Stimulated activated CD4-positive, alpha-beta T cell treated with anti-CD3 and anti-CD28 coated beads, Interleukin-12 subunit alpha, Interleukin-12 subunit beta, amount 100 ng/mL, for 48 hours (primary cell): ENCODE measurements at regions not wholly inside any gene's neighbourhood (a gene's known extent, or its start where the extent isn't known, plus 50 kb on each side); places are given as distances from the start of the nearest gene placed in this dataset.
"Not testable (repeated sequence)": the region's sequence is repeated elsewhere in the genome, so short reads cannot be mapped to it uniquely, and the experiment has no call there.

Experiments used
- DNase-seq, 3 donors: peaks; one replicate each; pipeline ENCODE4 v3.0.0-alpha.2; 2020; ENCODE audit warnings: low read depth in 2 of 3, low spot score in 1 of 3

DNA sequence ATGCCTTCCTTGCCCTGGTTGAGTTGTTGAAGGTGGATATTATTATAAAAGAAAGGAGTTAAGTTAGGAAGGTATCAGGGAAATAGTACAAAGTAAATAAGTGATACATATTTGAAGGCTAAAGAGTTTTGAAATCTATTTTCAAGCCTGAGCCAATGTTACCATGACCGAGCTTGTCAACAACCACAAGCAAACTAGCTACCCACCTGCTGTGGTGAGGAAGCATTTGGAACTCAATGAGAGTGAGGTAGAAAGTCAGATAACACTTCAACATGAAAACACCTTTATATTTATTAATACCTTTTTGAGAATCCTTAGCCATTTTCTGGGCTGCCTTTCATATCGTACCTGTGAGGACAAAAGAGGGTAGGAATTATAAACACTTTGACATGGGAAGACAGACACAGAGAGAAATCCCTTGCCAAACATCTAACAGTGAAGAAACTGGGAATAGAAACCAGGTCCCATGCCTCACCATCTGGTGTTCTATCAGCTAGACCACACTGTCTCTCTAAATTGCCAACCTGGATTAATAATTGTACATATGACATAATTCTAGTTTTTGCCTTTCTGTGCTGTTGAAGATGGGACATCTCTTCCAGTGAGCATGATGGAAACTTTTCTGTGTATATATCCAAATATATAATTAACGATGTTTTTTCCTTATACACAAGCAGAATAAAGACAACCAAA is 606.4 kb upstream of the NR3C2 start:
- no peak for DNase-seq

DNA sequence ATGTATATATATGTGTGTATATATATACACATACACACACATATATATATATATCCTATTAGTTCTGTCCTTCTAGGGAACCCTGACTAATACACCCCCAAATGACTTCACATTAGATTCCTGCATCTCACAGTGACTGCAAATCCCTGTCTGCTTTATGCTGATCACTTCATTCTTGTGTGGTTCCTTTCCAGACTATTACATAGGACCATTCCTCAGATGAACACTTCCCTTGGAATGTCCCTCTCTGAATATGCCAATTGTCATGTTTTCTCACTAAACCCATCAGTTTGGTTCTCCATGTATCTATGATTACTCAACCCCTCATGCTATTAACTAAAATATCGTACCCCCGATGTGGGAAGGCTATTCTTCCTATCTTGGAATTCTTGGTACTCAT is 605.2 kb upstream of the NR3C2 start:
- DNase-seq, result no peak

DNA sequence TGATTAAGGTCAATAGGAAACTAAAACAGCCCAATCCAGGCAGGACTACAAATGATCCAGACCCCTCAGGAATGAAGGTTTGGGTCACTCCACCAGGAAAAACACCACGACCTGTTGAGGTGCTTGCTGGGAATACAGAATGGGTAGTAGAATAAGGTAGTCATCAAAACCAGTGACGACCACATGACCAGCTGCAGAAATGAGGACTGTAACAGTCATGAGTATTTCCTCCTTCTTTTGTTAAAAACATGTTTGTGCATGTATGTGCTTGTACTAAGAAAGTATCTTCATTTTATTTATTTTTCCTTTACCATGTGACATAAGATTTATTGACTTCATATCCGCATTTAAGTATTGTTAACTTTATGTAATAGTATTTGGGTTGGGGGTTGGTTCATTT is 603.5 kb upstream of the NR3C2 start:
- no peak for DNase-seq

DNA sequence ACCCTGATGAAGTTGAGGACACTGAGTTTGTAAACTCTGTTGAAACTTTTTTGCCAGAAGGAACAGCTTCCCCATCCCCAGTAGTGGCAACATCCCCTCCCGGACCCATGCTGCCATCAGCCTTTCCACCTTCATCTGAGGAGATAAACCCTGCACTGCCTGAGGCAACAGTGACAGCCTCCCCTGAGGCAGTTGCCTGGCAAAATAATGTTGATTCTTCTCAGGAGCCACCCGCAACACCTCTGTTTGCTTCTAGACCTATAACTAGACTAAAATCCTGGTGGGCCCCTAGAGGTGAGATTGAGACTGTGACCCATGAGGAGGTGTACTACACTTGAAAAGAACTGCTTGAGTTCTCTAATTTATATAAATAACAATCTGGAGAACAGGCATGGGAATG is 597.6 kb upstream of the NR3C2 start:
- DNase-seq, result not testable (repeated sequence)

DNA sequence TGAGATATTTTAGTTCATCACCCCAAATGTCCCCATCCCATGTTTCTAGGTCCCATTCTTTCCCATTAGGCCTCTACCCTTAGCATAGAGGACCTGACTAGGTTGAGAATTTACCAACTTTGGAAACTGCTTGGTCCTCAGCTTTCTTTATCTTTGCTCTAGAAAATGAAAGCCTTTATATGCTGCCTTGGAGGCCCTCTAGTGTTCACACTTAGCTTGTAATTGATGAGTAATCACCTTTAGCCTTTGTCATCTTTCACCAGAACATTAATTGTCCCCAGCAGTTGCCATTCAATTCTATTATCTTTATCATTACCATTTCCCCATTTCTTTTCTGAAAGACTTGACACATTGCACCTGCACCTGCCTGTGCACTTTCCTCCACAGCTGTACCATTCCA is 589.2 kb upstream of the NR3C2 start:
- no peak for DNase-seq

DNA sequence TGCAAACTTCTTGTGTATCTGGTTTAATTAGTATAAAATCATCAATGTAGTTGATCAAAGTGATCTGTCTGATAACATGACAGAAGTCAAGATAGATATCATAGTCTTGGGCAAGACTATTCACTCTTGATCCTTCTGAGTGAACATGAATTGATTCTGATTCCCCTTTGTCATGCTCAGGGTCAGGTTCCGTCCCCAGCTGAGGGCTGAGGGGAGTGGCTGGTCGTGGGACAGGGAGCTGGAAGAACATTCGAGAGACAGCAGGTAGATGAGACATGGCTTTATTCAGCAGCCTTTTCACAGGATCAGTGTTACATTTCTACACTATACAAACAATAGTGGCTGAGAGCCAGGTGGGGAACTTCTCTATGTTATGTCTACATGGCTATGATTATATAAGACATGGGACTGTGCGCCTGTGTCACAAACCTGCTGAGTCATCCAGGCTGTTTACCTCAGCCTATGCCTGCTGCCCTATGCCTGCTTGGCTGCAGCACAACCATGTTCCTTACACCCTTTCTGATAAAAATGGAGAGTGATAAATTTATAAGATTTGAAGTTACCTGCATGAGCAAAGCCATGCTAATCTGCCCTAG is 586.9 kb upstream of the NR3C2 start:
- no peak for DNase-seq

DNA sequence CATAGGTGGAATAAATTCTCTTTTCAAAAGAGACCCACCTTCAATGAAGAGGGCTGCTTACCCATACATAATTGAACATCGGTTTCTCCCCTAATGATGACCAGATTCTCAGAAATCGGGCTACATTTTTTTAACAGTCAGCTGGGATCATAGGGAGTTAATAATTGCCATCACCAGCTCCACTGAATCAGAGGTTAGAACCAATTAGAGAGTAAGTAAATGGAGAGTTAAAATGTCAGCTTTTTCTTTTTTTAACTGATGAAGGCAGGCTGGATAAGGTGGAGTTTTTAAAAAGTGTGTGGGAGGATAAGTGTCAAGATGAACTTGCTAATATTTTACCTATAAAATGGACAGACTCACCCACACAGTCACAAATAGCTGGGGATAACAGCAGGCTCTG is 584.5 kb upstream of the NR3C2 start:
- no peak for DNase-seq

DNA sequence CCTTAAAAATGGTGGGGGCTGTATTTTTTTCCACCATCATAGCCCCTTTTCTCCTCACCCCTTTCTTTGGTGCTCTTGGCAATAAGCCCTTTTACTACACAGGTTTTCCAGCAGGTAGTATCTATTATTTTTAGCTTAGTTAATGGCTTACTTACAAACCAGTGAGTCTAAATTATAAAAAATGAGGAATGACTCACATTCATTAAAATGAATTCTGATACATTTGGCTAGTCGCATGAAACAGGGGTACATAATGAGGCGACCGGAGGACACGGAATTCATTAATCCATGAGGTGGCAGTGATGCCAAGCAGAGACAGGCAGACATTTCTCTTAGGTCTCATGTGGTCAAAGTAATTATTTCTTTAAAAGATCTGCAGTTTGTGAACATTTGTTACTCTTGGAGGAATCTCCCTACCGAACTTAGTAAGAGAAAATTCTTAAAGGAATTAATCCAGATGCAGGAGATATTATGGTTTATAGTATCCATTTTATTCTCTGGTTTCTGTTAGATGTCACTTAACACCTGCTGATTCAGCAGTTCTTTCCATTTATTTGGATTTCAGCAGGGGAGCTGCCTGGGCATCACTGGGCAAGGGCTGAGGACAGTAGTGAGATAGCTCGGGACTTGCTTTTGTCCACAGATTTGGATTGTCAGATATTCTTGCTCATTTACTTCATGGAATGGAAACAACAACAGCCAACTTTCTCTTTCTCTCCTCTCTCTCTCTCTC is 575.0 kb upstream of the NR3C2 start:
- no peak for DNase-seq

DNA sequence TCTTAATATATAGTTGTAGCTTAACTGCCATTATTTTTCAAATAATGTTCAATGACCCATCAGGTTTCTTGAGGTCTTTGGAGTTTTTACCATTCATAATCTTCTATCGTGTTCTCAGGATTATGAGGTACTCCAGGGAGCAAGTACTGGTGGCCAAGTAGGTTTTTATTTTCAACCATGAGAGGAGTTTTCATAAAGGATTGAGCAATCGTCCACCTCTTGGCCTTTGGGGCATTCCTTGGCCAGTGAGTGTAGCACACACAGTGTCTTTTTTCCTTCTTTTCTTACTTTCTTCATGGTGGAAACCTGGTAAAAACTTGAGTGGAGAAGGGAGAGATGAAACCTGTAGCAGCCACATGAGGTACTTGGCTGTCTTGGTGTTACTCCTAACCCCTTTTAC is 567.0 kb upstream of the NR3C2 start:
- no peak for DNase-seq

DNA sequence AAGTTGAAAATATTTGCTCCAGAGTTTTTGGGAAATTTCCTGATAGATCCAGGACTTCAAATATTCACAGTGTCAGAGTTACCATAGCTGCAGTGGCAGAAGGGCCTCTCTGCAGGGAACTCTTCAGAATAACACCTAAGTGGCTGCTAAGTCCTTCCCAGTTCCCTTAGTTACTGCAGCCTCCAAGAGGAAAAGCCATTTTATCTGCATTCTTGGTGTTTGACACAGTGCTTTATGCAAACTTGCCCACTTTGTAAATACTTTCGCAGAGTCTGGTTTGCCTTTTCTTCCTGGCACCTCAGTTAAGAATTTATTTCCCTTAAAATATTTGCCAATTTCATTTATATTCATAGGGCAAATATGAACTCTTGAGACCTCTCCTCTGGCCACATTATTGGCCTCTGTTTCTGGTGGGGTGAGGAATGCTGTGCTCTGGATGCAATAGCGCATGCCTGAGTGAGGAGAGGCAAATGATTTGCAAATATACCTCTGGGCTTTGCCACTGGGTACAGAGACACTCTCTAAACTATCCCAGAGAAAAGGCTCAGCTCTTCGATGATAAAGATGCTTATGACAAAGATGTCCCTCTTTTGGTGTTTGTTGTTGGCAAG is 566.3 kb upstream of the NR3C2 start:
- no peak for DNase-seq

DNA sequence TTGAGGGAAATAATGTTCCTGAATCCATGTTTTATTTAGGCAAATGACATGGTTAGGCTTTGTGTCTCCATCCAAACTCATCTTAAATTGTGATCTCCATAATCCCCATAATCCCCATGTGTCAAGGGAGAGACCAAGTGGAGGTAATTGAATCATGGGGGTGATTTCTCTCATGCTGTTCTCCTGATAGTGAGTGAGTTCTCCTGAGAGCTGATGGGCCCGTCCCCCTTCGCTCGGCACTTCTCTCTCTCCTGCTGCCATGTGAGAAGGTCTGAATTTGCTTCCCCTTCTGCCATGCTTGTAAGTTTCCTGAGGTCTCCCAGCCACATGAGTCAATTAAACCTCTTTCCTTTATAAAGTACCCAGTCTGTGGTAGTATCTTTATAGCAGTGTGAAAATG is 563.0 kb upstream of the NR3C2 start:
- DNase-seq, result no peak

DNA sequence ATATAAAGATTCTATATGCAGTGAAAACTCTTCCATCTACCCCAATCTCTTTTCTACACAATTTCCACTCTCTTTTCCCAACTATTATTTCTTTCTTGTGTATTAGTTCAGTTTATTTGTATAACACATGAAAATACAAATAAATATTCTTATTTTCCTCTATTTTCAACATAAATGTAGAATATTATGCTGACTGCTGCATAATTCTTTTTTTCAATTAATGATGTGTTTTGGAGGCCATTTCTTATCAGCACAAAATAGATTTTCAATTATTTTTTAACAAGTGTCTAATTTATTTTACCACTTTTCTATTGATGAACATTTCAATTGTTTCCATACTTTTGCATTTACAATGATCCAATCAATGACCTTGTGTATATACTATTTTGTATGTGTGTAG is 557.7 kb upstream of the NR3C2 start:
- DNase-seq, result no peak

DNA sequence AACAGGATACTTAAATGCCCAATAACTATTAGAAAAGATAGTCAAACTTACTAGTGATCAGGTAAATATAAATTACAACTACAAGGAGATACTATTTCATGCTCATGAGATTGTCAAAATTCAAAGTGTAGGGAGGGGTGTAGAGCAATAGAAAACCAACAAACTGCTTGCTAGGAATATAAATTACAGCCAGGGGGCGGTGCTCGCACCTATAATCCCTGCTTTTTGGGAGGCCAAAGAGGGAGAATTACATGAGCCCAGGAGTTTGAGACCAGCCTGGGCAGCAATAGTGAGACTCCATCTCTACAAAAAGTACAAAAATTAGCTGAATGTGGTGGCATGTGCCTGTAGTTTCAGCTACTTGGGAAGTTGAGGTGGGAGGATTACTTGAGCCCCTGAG is 556.5 kb upstream of the NR3C2 start:
- no peak for DNase-seq

DNA sequence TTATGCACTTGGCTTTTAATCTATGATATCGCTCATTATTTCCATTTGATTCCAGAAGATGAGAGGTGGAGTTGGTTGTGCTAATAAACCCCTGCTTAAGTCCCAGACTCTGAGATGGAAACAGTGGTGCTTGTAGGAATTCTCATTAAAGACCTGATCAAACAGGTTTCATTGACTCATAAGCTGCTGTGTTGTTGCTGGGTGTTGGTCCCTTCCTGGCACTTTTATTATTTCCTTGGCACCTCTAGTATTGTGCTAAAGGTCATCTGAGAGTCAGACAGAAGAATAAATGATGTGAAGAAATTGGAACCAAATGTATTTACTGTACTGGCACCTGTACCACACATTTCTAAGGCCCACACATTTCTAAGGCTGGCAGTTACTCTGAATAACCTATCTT is 544.7 kb upstream of the NR3C2 start:
- DNase-seq, result no peak

DNA sequence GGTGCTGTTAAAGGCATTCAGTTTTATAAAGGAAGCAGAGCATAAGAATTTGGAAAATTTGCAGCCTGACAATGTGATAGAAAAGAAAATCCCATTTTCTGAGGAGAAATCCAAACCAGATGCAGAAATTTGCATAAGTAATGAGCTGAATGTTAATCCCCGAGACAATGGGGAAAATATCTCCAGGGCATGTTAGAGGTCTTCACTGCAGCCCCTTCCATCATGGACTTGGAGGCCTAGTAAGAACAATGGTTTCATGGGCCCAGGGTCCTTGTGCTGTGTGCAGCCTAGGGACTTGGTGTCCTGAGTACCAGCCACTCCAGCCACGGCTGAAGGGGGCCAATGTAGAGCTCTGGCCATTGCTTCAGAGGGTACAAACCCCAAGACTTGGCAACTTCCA is 542.7 kb upstream of the NR3C2 start:
- no peak for DNase-seq

DNA sequence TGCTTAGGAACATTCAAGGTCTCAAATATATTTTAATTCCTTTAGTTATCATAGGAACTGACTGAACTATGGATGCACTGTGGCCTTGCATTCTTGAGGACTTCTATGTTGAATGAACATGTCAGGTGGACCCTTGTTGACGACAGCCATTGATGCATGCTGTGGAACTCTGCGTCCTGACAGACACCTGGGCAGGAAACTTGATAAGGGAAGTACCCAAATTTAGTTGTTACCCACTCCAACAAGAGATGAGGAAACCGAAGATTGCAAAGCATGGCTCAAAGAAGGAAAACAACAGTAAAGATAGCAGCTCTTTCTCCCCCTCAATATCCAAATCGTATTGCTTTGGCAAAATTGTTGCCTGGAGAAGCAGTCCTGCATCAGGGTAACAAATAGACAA is 540.0 kb upstream of the NR3C2 start:
- DNase-seq, result no peak

DNA sequence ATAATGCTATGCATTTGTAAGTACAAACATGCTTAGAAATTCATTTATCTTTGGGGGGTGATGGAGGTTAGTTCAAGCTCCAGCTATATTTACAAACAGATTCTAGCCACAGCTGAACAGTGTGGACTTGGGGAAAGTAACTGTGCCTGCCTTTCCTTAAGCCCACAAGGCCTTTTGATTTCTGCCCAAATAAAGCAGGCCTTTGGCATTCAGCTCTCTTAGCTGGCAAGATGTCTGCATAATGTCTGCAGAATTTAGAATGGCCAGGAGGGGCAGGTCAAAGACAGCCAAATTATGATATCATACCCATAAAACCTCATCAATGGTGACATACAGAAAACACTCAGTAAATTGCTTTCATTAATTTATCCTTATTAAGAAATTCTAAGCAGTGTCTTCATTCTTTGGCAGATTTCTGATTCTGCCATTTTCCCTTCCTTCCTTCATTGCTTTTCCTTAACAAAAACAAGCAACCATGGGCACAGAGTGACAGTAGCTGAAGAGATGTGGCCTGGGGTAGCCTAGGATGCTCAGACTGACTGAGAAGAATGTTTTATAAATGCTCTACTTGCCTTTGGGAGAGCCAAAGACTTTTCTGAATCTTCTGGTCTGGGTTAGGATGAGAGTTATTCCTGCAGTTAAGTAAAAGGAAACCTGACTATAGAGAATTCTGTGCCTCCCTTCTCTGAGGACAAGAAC is 538.7 kb upstream of the NR3C2 start:
- no peak for DNase-seq

DNA sequence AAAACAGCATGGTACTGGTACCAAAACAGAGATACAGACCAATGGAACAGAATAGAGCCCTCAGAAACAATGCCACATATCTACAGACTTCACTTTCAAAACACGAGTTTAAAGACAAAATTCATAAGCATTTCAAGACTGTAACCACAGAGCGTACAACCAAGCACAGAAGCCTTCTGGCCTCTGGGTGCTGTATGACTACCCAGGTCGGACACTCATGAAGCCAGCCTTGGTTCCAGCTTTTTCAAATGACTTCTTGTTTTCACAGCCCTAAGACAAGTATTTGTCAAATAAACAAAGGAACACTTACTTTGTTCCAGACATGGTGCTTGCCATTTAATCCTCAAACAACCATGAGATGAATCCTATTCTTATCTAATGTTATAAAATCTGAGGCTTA is 536.1 kb upstream of the NR3C2 start:
- DNase-seq, result no peak

DNA sequence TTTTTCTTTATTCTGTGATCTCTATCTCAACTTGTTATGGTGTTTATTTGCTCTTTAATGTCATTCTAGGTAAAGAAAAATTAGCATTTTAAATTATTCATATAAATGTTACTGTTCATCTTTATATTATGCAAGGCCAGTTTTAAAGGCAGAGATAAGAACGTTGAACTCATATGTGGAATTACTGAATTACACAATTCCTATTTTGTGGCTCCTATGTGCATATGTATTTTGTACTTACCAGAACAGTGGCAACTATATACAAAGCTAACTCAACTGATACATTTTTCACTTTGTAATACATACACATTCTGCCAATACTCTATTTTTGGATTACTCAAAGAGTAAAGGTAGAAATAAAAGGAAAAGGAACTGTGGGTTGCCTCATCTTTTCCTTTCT is 533.2 kb upstream of the NR3C2 start:
- DNase-seq, result no peak

DNA sequence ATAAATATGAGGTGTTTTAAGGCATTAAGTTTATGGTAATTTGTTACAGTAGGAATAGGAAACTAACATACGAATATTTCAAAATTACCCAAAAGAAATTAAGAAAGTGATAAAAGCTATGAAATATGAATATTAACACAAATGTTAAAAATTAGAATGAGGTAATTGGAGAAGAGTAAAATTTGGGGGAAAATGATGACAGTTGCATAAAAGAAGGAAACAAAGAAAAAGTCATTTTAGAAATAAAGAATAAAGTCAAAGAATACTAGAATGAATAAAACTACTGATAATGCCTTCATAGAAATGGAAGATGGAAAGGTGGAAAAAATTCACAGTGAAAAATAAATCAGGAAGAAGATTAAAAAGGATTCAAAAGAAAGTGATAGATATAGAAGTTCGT is 522.9 kb upstream of the NR3C2 start:
- no peak for DNase-seq

DNA sequence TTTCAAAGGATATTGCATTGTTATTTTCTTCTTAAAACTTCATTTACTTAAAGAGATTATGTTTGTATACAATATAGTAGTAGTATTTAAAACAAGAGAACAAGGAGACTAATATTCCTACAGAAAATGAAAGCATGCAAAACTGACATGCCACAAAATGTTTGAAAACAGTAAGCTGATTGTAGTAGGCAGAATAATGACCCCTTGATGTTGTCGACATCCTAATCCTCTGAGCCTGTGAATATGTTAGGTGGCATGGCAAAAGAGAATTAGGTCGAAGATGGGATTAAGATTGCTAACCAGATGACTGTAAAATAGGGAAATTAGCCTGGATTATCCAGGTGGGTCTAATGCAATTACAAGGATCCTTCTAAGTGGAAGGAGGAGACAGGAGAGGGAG is 522.2 kb upstream of the NR3C2 start:
- no peak for DNase-seq
